ENCODE measurements at regions not wholly inside any gene's neighbourhood (a gene's known extent, or its start where the extent isn't known, plus 50 kb on each side); places are given as distances from the start of the nearest gene placed in this dataset.

DNA sequence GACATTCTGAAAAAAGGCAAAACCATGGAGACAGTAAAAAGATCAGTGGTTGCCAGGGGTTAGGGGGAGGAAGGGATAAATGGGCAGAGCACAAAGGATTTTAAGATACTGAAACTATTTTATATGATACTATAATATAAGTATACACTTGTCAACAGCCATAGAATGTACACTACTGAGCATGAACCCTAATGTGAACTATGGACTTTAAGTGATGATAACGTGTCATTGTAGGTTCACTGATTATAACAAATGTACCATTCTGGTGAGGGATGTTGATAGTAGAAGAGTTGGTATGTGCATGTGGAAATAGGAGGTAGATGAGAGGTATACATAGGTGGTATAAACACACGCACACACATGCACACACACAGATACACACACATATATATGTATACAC, 241.6 kb downstream of the NOL4 start:
- TF ChIP-seq, protein P1, sequence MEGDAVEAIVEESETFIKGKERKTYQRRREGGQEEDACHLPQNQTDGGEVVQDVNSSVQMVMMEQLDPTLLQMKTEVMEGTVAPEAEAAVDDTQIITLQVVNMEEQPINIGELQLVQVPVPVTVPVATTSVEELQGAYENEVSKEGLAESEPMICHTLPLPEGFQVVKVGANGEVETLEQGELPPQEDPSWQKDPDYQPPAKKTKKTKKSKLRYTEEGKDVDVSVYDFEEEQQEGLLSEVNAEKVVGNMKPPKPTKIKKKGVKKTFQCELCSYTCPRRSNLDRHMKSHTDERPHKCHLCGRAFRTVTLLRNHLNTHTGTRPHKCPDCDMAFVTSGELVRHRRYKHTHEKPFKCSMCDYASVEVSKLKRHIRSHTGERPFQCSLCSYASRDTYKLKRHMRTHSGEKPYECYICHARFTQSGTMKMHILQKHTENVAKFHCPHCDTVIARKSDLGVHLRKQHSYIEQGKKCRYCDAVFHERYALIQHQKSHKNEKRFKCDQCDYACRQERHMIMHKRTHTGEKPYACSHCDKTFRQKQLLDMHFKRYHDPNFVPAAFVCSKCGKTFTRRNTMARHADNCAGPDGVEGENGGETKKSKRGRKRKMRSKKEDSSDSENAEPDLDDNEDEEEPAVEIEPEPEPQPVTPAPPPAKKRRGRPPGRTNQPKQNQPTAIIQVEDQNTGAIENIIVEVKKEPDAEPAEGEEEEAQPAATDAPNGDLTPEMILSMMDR (IDR thresholded peaks at IDR 0.05; ENCODE audit: low read length), result no peak
- TF ChIP-seq EZH2 (IDR thresholded peaks at IDR 0.05; ENCODE audit: borderline replicate concordance, low read length), result no peak

Data from OCI-LY1 (cell line).